Suppressor macrophage (primary cell): ENCODE measurements at regions not wholly inside any gene's neighbourhood (a gene's known extent, or its start where the extent isn't known, plus 50 kb on each side); places are given as distances from the start of the nearest gene placed in this dataset.

Experiments used
- DNase-seq, 4 experiments: peaks; one replicate each; pipeline ENCODE4 v3.0.0-alpha.2; 2020 to 2022

GRCh38 chr1:212225871-212226302 lies 59.3 kb upstream of the PPP2R5A start:
- DNase-seq, result no peak

DNA sequence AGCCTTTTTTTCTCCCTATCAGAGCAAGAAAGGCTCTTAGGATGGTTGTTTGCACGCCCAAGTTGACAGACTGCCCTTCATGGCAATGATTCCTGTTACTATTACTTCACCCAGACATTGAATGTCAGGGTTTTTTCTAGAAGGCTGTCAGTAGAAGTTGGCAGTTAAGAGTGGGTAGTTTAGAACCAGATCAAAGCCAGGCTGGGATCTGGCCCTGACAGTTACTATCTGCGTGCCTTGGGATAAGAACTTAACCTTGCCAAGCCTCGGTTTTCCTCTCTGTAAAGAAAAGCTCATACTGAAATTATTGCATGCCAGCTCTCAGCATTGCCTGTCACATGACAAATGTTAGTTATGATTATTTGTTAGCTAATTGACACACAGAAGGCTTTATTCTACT lies 58.7 kb upstream of the PPP2R5A start:
- no peak for DNase-seq

- no peak for DNase-seq
These were observed 57.1 kb upstream of the PPP2R5A start for GRCh38 chr1:212228076-212228475.

DNA sequence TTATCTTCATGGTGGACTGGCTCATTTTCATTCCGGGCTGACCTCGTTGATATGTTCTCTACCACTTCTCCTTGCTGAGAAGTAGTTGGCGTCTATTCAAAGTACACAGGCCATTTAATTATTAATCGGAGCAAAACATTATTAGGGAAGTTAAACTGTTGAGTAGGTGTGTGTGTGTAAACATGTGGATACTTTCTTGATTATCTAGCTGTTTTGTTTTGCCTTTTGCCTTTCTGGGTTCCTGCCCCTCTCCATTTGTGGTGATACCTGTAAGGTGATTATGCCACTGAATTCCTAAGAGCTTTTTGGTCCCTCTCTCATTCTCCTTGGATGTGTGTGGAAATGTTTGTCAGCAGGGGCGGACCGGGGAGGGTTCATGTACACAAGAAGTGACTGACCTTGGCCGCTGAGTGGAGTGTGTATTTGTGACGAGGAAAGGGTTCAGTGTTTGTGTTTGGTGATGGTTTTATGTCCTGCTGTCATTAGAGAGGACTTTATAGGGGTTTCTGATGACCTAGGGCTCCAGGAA lies 56.6 kb upstream of the PPP2R5A start:
- no peak for DNase-seq

GRCh38 chr1:212229654-212230053 lies 55.6 kb upstream of the PPP2R5A start:
- no peak for DNase-seq

DNA sequence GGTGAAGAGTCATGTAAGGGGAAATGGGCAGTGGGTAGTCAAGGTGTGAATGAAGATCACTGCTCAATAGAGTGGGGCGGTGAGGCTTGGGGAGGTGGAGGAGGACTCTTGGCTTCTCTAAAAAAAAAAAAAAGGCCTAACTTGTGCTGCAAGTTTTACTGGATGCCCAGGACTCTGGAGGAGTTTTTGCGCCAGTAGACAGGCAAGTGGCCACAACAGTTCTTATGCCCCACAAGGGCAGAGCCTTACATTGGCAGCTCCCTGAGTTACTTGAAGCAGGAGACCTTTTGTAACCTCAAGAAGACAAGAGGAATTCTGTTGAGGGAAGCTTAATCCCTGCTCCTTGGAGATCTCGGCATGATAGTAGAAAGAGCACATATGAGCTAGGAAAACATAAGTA lies 54.9 kb upstream of the PPP2R5A start:
- no peak for DNase-seq

DNA sequence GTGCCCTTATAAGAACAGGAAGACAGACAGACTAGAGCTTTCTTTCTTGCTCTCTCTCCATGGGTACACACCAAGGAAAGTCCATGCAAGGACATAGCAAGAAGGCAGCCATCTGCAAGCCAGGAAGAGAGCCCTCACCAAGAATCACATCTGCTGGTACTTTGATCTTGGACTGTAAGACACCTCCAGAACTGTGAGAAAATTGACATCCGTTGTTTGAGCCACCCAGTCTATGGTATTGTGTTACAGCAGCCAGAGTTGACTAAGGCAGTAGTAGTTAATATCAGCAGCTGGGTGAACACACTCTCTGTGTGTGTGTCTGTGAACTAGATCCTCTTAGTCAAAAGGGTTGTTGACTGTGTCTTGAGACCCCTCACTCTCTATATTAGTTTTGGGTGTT lies 53.8 kb upstream of the PPP2R5A start:
- no peak for DNase-seq

- DNase-seq, result peak; percentile 44 to 81 (median 71)
These were observed 53.1 kb upstream of the PPP2R5A start for GRCh38 chr1:212232090-212232489.

DNA sequence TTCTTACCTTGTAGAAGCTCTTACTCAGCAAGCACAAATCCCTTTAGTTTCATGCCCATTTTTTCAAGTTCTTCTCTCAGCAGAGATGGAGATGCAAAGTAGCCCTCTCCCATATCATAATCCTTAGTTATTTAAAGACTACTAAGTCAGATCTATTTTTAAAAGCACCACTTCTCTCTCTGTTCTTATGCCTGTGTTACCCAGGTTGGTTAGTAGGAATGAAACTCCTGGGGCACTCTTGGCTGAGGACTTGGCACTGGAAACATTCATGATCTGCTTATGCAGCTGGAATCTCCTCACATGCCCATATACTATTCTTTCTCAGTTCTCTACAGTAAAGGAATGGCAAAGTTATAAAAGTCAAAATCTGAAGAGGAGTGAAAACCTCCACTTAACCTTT lies 51.9 kb upstream of the PPP2R5A start:
- no peak for DNase-seq

DNA sequence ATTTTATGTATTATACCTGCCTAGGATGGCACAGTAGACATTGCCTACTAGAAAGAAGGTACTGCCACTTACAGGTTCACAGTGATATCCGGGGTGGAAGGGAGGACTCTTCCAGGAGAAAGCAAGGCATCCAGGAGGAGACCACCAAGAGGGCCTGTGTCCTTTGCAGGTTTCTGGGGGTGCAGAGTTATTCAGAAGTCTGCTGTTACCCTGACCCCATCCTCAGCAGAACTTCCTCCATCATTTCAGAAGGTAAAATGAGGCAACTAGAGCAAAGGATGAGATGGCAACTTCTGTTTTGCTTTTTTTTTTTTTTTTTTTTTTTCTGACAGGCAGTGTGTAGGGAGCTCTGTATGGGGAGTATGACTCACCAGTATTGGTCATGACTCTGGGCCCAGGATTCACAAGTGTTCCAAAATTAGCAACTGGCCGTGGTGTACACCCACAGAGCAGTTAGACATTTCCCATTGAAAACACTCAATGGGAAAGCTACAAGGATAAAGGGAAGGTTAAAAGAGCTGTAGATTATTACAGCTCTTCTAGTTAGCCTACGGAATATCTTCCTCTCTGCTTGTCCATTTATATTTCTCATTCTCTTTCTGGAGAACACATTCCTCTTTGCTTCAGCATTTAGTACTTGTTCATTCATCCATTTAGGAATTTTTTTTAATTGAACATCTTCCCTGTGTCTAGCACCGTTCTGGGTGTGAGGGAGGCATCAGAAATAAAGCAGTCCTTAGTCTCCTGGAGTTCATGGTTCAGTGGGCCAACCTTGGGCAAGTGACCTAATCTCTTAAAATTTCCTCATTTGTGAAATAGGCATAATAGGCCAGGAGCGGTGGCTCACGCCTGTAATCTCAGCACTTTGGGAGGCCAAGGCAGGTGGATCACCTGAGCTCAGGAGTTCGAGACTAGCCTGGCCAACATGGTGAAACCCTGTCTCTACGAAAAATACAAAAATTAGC lies 50.5 kb upstream of the PPP2R5A start:
- peak; percentile 77 to 94 (median 86) for DNase-seq
